Nephron progenitor cell (in vitro differentiated cells): ENCODE measurements at regions not wholly inside any gene's neighbourhood (a gene's known extent, or its start where the extent isn't known, plus 50 kb on each side); places are given as distances from the start of the nearest gene placed in this dataset.

Experiments
- DNase-seq: peaks from one replicate; pipeline ENCODE4 v3.0.0; 2021
- H3K27ac Mint-ChIP-seq: 2 replicates; pipeline ENCODE4 v1.8.0; 2021; ENCODE audit warnings: mild to moderate bottlenecking, moderate library complexity, mixed read lengths
- H3K27me3 Mint-ChIP-seq: 2 replicates; pipeline ENCODE4 v1.8.0; 2021; ENCODE audit warnings: mild to moderate bottlenecking, low read depth, mixed read lengths; ENCODE audit not compliant: poor library complexity
- H3K36me3 Mint-ChIP-seq: 2 replicates; pipeline ENCODE4 v1.8.0; 2021; ENCODE audit warnings: low read depth, mixed read lengths
- H3K4me1 Mint-ChIP-seq: 2 replicates; pipeline ENCODE4 v1.8.0; 2021; ENCODE audit warnings: mixed read lengths
- H3K4me3 Mint-ChIP-seq: 2 replicates; pipeline ENCODE4 v1.8.0; 2021; ENCODE audit warnings: mild to moderate bottlenecking, moderate library complexity, mixed read lengths
- H3K9me3 Mint-ChIP-seq: 2 replicates; pipeline ENCODE4 v1.8.0; 2021; ENCODE audit warnings: mild to moderate bottlenecking, moderate library complexity, mixed read lengths
- CTCF ChIP-seq: fragments of 200-600 bp; sonication (generic); IDR thresholded peaks from 2 replicates; pipeline ENCODE4 v1.5.0; 2021; ENCODE audit warnings: antibody characterized with exemption

- Mint-ChIP-seq H3K27me3 (peaks cover 5% of the 10 kb centered on the region), H3K4me1 (peaks cover 27% of the 10 kb centered on the region), H3K27ac (no peak overlapping the region), H3K4me3 (peak overlapping the region; percentile 19), H3K36me3 (no peaks in the 10 kb centered on the region), H3K9me3 (no peaks in the 10 kb centered on the region)
- TF ChIP-seq CTCF = no peak
- DNase-seq = no peak
These were observed 67.2 kb upstream of the OLFM4 start for GRCh38 chr13:52961256-52961910.

GRCh38 chr13:52955472-52955874 is 73.1 kb upstream of the OLFM4 start:
- peak overlapping the region; percentile 15 for H3K27ac Mint-ChIP-seq
- TF ChIP-seq CTCF = no peak
- no peaks in the 10 kb centered on the region for H3K36me3 Mint-ChIP-seq
- H3K27me3 Mint-ChIP-seq = no peaks in the 10 kb centered on the region
- H3K4me1 Mint-ChIP-seq = peaks cover 27% of the 10 kb centered on the region
- no peak for DNase-seq
- no peaks in the 10 kb centered on the region for H3K9me3 Mint-ChIP-seq
- H3K4me3 Mint-ChIP-seq = peak overlapping the region; percentile 43

DNA sequence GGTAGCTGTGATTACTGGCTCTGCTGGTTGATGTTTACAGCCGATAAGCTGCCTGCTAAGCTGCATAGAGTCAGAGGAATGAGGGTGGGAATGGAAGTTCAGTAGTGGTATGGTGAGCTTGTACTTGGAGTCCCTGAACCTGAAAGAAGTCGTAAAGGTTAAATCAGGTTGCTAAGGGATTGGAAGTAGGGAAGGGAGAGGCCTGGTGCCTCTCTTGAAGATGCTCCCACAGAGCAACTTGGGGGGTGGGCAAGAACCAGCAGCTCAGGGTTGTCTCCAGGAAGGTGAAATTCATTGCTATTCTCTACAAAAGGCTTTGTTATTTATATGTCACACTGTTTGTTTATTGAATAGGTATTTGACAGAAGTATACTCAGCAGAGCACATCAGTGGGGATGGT is 73.8 kb upstream of the OLFM4 start:
- no peak for TF ChIP-seq CTCF
- no peak for DNase-seq
- H3K4me3 Mint-ChIP-seq = peak overlapping the region; percentile 11
- no peak overlapping the region for H3K27ac Mint-ChIP-seq
- no peaks in the 10 kb centered on the region for H3K27me3 Mint-ChIP-seq
- no peaks in the 10 kb centered on the region for H3K9me3 Mint-ChIP-seq
- H3K36me3 Mint-ChIP-seq = no peaks in the 10 kb centered on the region
- peaks cover 33% of the 10 kb centered on the region for H3K4me1 Mint-ChIP-seq

GRCh38 chr13:52950436-52950956 is 78.1 kb upstream of the OLFM4 start:
- H3K27me3 Mint-ChIP-seq = no peaks in the 10 kb centered on the region
- H3K27ac Mint-ChIP-seq = no peak overlapping the region
- peaks cover 6% of the 10 kb centered on the region for H3K9me3 Mint-ChIP-seq
- no peaks in the 10 kb centered on the region for H3K36me3 Mint-ChIP-seq
- no peak for DNase-seq
- peaks cover 39% of the 10 kb centered on the region for H3K4me1 Mint-ChIP-seq
- no peak for TF ChIP-seq CTCF
- H3K4me3 Mint-ChIP-seq = no peak overlapping the region

DNA sequence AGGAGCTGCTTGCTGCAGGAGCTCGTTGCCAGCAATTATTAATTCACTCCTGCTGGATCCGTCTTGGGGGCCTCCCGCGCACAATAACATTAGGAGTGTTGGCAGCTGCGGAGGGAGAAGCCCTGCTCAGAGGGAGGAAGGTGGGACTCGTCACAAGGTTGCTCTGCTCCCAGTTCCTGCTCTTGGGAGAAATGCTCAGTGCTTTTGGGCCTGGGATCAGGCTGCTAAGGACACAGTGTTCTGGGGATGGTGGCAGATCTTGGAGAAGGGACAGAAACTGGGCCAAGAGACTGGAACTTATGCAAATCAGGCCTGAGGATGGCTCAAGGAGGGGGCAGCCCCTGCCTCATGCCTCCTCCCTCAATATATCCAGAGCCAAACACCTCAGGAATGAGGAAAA is 78.9 kb upstream of the OLFM4 start:
- no peaks in the 10 kb centered on the region for H3K36me3 Mint-ChIP-seq
- peaks cover 31% of the 10 kb centered on the region for H3K4me1 Mint-ChIP-seq
- DNase-seq = no peak
- TF ChIP-seq CTCF = no peak
- H3K4me3 Mint-ChIP-seq = no peak overlapping the region
- H3K27me3 Mint-ChIP-seq = peaks cover 5% of the 10 kb centered on the region
- H3K9me3 Mint-ChIP-seq = peaks cover 12% of the 10 kb centered on the region
- no peak overlapping the region for H3K27ac Mint-ChIP-seq

DNA sequence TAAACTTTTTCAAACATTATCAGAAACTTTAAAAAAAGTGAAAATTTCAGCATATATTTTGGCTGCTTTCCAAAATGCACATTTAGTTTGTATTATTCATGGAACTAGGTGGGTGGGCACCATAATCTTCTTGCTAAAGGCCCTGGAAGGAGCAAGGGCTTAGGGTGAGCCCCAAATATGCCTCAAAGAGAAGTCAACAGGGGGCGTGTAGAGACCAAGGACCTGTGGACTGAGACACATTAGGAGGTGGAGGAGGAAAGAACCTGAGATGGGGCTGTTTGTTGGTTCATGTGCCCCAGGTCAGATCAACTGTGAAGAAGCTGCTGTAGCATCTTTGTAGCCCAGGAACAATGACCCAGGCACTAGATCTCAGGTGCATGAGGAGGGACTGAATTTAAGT is 79.6 kb upstream of the OLFM4 start:
- H3K27ac Mint-ChIP-seq = peak overlapping the region; percentile 34
- H3K27me3 Mint-ChIP-seq = peaks cover 5% of the 10 kb centered on the region
- TF ChIP-seq CTCF = no peak
- peaks cover 28% of the 10 kb centered on the region for H3K4me1 Mint-ChIP-seq
- no peak overlapping the region for H3K4me3 Mint-ChIP-seq
- DNase-seq = no peak
- no peaks in the 10 kb centered on the region for H3K36me3 Mint-ChIP-seq
- H3K9me3 Mint-ChIP-seq = peaks cover 12% of the 10 kb centered on the region
